ENCODE measurements at regions not wholly inside any gene's neighbourhood (a gene's known extent, or its start where the extent isn't known, plus 50 kb on each side); places are given as distances from the start of the nearest gene placed in this dataset.

DNA sequence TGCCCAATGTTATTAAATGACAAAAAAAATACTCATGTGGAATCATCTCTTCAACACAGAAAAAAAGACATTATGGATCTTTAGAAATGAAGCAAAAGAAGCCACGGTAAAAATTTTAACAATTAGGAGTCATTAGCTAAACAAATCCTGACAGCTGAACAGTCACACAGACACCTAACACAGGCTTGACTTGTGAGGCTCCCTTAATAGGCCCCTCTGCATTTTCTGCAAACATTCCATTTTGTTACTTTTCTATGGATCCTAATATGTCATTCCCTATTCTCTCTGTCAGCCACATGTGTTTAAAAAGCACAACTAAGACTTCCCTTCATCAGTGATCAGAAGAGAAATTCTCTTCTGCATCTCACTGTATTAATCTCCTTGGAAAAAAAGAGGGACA is 1331.5 kb downstream of the CDH8 start:
- H3K36me3 Mint-ChIP-seq (ENCODE audit: unreplicated experiment), result no peaks in the 10 kb centered on the region
- no peak overlapping the region for H3K4me3 Mint-ChIP-seq (ENCODE audit: unreplicated experiment)
- peaks cover 6% of the 10 kb centered on the region for H3K9me3 Mint-ChIP-seq (ENCODE audit: unreplicated experiment)
- H3K27me3 Mint-ChIP-seq (ENCODE audit: unreplicated experiment), result no peaks in the 10 kb centered on the region
- TF ChIP-seq, protein P1, sequence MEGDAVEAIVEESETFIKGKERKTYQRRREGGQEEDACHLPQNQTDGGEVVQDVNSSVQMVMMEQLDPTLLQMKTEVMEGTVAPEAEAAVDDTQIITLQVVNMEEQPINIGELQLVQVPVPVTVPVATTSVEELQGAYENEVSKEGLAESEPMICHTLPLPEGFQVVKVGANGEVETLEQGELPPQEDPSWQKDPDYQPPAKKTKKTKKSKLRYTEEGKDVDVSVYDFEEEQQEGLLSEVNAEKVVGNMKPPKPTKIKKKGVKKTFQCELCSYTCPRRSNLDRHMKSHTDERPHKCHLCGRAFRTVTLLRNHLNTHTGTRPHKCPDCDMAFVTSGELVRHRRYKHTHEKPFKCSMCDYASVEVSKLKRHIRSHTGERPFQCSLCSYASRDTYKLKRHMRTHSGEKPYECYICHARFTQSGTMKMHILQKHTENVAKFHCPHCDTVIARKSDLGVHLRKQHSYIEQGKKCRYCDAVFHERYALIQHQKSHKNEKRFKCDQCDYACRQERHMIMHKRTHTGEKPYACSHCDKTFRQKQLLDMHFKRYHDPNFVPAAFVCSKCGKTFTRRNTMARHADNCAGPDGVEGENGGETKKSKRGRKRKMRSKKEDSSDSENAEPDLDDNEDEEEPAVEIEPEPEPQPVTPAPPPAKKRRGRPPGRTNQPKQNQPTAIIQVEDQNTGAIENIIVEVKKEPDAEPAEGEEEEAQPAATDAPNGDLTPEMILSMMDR (IDR thresholded peaks at IDR 0.05), result no peak
- no peaks in the 10 kb centered on the region for H3K4me1 Mint-ChIP-seq (ENCODE audit: unreplicated experiment)
- H3K27ac Mint-ChIP-seq (ENCODE audit: unreplicated experiment), result no peak overlapping the region
- DNase-seq (ENCODE audit: extremely low spot score, unreplicated experiment), result no peak

DNA sequence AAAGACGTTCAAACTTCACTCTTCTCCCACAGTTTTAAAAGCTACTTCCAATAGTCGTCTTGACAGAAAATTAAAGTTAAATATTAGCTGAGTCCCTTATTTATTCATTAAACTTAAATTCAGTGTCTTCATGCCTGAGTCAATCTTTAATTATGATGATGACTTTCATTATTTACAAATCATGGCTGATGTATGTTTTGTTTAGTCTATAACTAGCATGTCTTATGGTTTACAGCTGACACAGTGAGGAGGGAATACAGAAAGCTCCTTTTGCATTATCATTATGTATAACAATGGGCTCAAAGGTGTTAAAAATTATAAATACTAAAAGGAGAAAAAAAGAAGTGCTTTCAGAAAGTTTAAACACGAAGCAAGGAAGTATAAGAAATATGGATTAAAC is 1333.1 kb downstream of the CDH8 start:
- TF ChIP-seq, protein P1 (IDR thresholded peaks at IDR 0.05), result no peak
- H3K4me3 Mint-ChIP-seq (ENCODE audit: unreplicated experiment), result no peak overlapping the region
- H3K27ac Mint-ChIP-seq (ENCODE audit: unreplicated experiment), result no peak overlapping the region
- H3K27me3 Mint-ChIP-seq (ENCODE audit: unreplicated experiment), result no peaks in the 10 kb centered on the region
- DNase-seq (ENCODE audit: extremely low spot score, unreplicated experiment), result no peak
- no peaks in the 10 kb centered on the region for H3K4me1 Mint-ChIP-seq (ENCODE audit: unreplicated experiment)
- H3K9me3 Mint-ChIP-seq (ENCODE audit: unreplicated experiment), result peaks cover 3% of the 10 kb centered on the region
- H3K36me3 Mint-ChIP-seq (ENCODE audit: unreplicated experiment), result no peaks in the 10 kb centered on the region

DNA sequence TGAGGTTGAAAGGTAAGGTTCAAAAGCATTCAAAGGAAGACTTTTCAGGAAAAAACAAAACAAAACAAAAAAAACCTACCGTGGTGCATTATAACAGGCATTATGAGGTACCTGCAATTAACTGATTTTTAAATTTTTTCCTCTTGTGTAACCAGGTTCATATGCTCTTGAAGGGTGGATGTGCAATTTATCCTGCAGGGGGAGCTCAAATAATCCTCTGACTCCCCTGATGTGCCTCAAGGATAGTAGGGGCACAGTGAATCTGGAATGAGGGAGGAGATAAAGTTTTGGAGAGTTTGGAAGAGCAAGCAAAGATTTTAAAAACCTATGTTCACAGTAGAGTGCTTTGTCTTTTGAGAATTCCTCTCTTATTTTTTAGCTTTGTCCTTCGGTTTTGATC is 1349.4 kb downstream of the CDH8 start:
- H3K4me1 Mint-ChIP-seq (ENCODE audit: unreplicated experiment), result no peaks in the 10 kb centered on the region
- H3K4me3 Mint-ChIP-seq (ENCODE audit: unreplicated experiment), result no peak overlapping the region
- TF ChIP-seq, protein P1 (IDR thresholded peaks at IDR 0.05), result no peak
- H3K27me3 Mint-ChIP-seq (ENCODE audit: unreplicated experiment), result no peaks in the 10 kb centered on the region
- H3K9me3 Mint-ChIP-seq (ENCODE audit: unreplicated experiment), result peaks cover 21% of the 10 kb centered on the region
- DNase-seq (ENCODE audit: extremely low spot score, unreplicated experiment), result no peak
- H3K36me3 Mint-ChIP-seq (ENCODE audit: unreplicated experiment), result no peaks in the 10 kb centered on the region
- H3K27ac Mint-ChIP-seq (ENCODE audit: unreplicated experiment), result no peak overlapping the region

DNA sequence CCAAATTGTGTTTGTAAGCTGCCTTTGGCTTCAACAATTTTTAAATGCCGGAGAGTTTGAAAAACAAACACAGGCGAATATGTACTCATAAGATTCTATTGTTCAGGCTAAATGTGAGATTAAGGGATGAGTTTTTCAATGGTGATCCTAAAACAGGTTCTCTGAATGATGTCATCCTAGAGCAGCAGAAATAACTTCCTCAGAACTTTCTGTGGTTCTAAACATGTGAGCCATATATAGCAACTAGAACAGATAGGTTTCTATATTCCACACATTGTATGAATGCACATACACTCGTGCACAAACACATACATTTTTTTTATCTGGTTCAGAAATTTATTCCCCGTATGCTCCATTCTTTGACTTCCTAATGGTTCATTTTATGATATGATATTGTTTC is 1352.2 kb downstream of the CDH8 start:
- no peaks in the 10 kb centered on the region for H3K27me3 Mint-ChIP-seq (ENCODE audit: unreplicated experiment)
- H3K9me3 Mint-ChIP-seq (ENCODE audit: unreplicated experiment), result peaks cover 15% of the 10 kb centered on the region
- no peaks in the 10 kb centered on the region for H3K4me1 Mint-ChIP-seq (ENCODE audit: unreplicated experiment)
- H3K36me3 Mint-ChIP-seq (ENCODE audit: unreplicated experiment), result no peaks in the 10 kb centered on the region
- TF ChIP-seq, protein P1 (IDR thresholded peaks at IDR 0.05), result no peak
- H3K27ac Mint-ChIP-seq (ENCODE audit: unreplicated experiment), result no peak overlapping the region
- H3K4me3 Mint-ChIP-seq (ENCODE audit: unreplicated experiment), result no peak overlapping the region
- DNase-seq (ENCODE audit: extremely low spot score, unreplicated experiment), result no peak

DNA sequence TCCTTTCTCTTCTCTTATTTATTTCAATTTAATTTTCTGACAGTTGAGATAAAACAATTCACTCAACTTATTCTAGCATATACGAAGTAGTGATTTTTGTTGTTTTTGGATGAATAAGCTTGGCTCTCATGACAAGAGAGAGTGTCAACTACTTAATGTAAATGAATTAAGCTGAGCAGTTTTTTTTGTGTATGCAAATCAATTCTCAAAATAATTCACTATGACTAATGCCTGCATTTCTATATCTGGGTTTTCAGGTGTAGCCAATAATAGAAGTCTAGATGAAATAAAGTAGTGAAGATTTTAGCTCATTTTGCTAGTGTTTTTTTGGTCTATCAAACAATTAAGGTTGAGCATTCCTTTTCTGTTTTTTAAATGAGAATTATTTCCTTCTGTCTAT is 1354.0 kb downstream of the CDH8 start:
- Mint-ChIP-seq H3K4me3 (ENCODE audit: unreplicated experiment) (no peak overlapping the region), H3K36me3 (ENCODE audit: unreplicated experiment) (no peaks in the 10 kb centered on the region), H3K27ac (ENCODE audit: unreplicated experiment) (no peak overlapping the region), H3K27me3 (ENCODE audit: unreplicated experiment) (no peaks in the 10 kb centered on the region), H3K4me1 (ENCODE audit: unreplicated experiment) (no peaks in the 10 kb centered on the region), H3K9me3 (ENCODE audit: unreplicated experiment) (peaks cover 10% of the 10 kb centered on the region)
- TF ChIP-seq, protein P1 (IDR thresholded peaks at IDR 0.05), result no peak
- DNase-seq (ENCODE audit: extremely low spot score, unreplicated experiment), result no peak
